ENCODE measurements at regions not wholly inside any gene's neighbourhood (a gene's known extent, or its start where the extent isn't known, plus 50 kb on each side); places are given as distances from the start of the nearest gene placed in this dataset.

DNA sequence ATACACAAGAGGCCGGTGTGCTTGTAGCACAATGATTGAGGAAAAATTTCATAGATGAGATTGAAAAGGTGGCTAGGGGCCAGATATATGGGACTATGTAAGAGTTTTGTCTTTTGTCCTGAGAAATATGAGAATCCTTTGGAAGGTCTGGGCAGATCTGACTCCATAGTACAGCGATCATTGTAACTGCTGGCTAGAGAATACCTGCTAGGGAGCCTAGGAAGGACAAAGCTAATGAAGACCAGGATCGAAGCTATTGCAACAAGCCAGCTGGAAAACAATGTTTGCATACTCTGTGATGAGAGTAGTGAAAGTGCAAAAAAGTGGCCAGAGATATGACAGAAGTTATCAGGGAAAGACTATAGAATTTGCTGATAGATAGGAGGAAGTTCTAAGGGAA is 537.6 kb downstream of the C12orf50 start:
- no peak for TF ChIP-seq CTCF (IDR thresholded peaks at IDR 0.05; ENCODE audit: extremely low read depth, missing control alignments)
- DNase-seq (ENCODE audit: low spot score): no peak

- no peak for DNase-seq (ENCODE audit: low spot score)
- no peak for TF ChIP-seq CTCF (IDR thresholded peaks at IDR 0.05; ENCODE audit: extremely low read depth, missing control alignments)
These were observed 538.1 kb downstream of the C12orf50 start for GRCh38 chr12:87491089-87491488.

DNA sequence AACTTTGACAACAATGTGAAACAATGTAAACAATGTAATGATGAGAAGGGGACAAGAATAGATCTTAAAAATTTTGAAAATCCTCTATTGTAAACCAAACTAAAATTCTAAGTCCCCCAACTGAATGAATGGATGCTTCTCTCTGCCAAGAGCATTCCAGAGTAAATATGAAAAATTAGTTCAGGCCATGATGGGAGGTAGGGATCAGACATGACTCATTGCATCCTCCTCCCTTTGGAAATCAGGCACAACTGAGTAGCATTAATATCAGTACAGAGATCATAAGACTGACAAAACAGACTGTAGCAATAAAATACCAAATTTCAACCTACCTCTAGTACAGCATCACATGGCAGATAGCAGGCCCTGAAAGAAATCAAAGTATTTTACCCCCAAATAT is 559.9 kb downstream of the C12orf50 start:
- TF ChIP-seq CTCF (IDR thresholded peaks at IDR 0.05; ENCODE audit: extremely low read depth, missing control alignments): no peak
- DNase-seq (ENCODE audit: low spot score): no peak

GRCh38 chr12:87467936-87468335 is 561.3 kb downstream of the C12orf50 start:
- no peak for DNase-seq (ENCODE audit: low spot score)

GRCh38 chr12:87464565-87464964 is 564.6 kb downstream of the C12orf50 start:
- TF ChIP-seq CTCF (IDR thresholded peaks at IDR 0.05; ENCODE audit: extremely low read depth, missing control alignments): no peak
- DNase-seq (ENCODE audit: low spot score): no peak

More at GRCh38 chr12:87467936-87468335, 561.3 kb downstream of the C12orf50 start:
- TF ChIP-seq CTCF (IDR thresholded peaks at IDR 0.05; ENCODE audit: extremely low read depth, missing control alignments): no peak

- TF ChIP-seq CTCF (IDR thresholded peaks at IDR 0.05; ENCODE audit: extremely low read depth, missing control alignments): no peak
- DNase-seq (ENCODE audit: low spot score): no peak
These were observed 585.2 kb downstream of the C12orf50 start for GRCh38 chr12:87444039-87444438.

DNA sequence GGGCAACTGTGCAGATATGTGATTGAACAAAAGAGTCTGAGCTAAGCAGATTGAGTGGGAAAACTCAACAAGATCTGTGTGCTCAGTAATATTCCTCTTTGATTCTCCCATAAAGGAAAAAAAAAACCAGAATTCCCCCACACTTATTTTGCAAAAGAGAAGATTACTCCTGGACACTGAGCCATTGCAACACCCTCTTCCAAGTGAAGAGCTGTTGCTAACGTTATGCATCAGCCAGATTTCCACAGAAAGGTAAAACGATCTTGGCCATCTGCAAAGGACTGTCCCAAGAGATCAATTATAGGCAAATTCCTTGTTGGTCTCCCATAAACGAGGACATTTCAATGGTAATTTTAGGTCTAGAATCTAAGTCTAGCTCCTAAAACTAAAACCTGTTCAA is 587.7 kb downstream of the C12orf50 start:
- no peak for TF ChIP-seq CTCF (IDR thresholded peaks at IDR 0.05; ENCODE audit: extremely low read depth, missing control alignments)
- no peak for DNase-seq (ENCODE audit: low spot score)

Measured in GM20000 (cell line).